UCSD-AML1 (cell line): ENCODE measurements at regions not wholly inside any gene's neighbourhood (a gene's known extent, or its start where the extent isn't known, plus 50 kb on each side); places are given as distances from the start of the nearest gene placed in this dataset.

Experiments
- DNase-seq: peaks from one replicate; lab custom pipeline; 2025; ENCODE audit not compliant: unreplicated experiment; lab: John Stamatoyannopoulos, UW

- DNase-seq = no peak
Observed at GRCh38 chr5:117457656-117458055, 883.0 kb upstream of the SEMA6A start.

GRCh38 chr5:117456866-117457470 is 882.3 kb upstream of the SEMA6A start:
- DNase-seq = no peak

- DNase-seq = peak; percentile 14
Observed at GRCh38 chr5:117455236-117456233, 880.9 kb upstream of the SEMA6A start.

GRCh38 chr5:117454716-117455212 is 880.1 kb upstream of the SEMA6A start:
- DNase-seq = peak; percentile 19

GRCh38 chr5:117436846-117437245 is 862.2 kb upstream of the SEMA6A start:
- DNase-seq = no peak

- no peak for DNase-seq
Observed at GRCh38 chr5:117435203-117435602, 860.6 kb upstream of the SEMA6A start.

- DNase-seq = no peak
Observed at GRCh38 chr5:117434254-117434653, 859.6 kb upstream of the SEMA6A start.

GRCh38 chr5:117433818-117434217 is 859.2 kb upstream of the SEMA6A start:
- DNase-seq = no peak

- DNase-seq = no peak
Observed at GRCh38 chr5:117431091-117431490, 856.5 kb upstream of the SEMA6A start.

- DNase-seq = no peak
Observed at GRCh38 chr5:117425163-117425562, 850.5 kb upstream of the SEMA6A start.

GRCh38 chr5:117424559-117424958 is 849.9 kb upstream of the SEMA6A start:
- no peak for DNase-seq

GRCh38 chr5:117417501-117417900 is 842.9 kb upstream of the SEMA6A start:
- DNase-seq = no peak

GRCh38 chr5:117414926-117415325 is 840.3 kb upstream of the SEMA6A start:
- no peak for DNase-seq

GRCh38 chr5:117411701-117412100 is 837.1 kb upstream of the SEMA6A start:
- no peak for DNase-seq

- no peak for DNase-seq
Observed at GRCh38 chr5:117405197-117405596, 830.6 kb upstream of the SEMA6A start.

- no peak for DNase-seq
Observed at GRCh38 chr5:117394506-117395157, 820.0 kb upstream of the SEMA6A start.

- DNase-seq = no peak
Observed at GRCh38 chr5:117393125-117393524, 818.5 kb upstream of the SEMA6A start.

GRCh38 chr5:117380316-117380715 is 805.7 kb upstream of the SEMA6A start:
- no peak for DNase-seq

- DNase-seq = no peak
Observed at GRCh38 chr5:117379521-117379920, 804.9 kb upstream of the SEMA6A start.

GRCh38 chr5:117376748-117377147 is 802.1 kb upstream of the SEMA6A start:
- no peak for DNase-seq

GRCh38 chr5:117359895-117360294 is 785.3 kb upstream of the SEMA6A start:
- DNase-seq = no peak

GRCh38 chr5:117357886-117358285 is 783.3 kb upstream of the SEMA6A start:
- DNase-seq = no peak
